Gastroesophageal sphincter (tissue), 4 donors: ENCODE measurements at regions not wholly inside any gene's neighbourhood (a gene's known extent, or its start where the extent isn't known, plus 50 kb on each side); places are given as distances from the start of the nearest gene placed in this dataset.

ENCODE experiments used
- ATAC-seq: fragments of 150-250 bp; one replicate; pipeline ENCODE4 v1.9.1; 2016; ENCODE audit warnings: mild to moderate bottlenecking, moderate library complexity
- H3K27ac ChIP-seq, 4 donors: fragments of 200-600 bp; sonication (generic) in 3 of 4; 1 replicate in 3 of 4; 2 replicates in 1 of 4; pipeline ENCODE4 v1.5.1; 2016 to 2019
- H3K27me3 ChIP-seq: fragments of 200-600 bp; sonication (generic); one replicate; pipeline ENCODE4 v1.5.1; 2019
- H3K36me3 ChIP-seq, 2 donors: fragments of 200-600 bp; sonication (generic); one replicate each; pipeline ENCODE4 v1.5.1; 2019; ENCODE audit warnings: control low read depth in 1 of 2
- H3K4me1 ChIP-seq, 3 donors: fragments of 200-600 bp; sonication (generic); 1 replicate in 2 of 3; 2 replicates in 1 of 3; pipeline ENCODE4 v1.5.1; 2016 to 2019; ENCODE audit warnings: control low read depth in 2 of 3
- H3K4me3 ChIP-seq, 2 donors: fragments of 200-600 bp; sonication (generic); one replicate each; pipeline ENCODE4 v1.5.1; 2019; ENCODE audit warnings: mild to moderate bottlenecking in 1 of 2, moderate library complexity in 1 of 2
- H3K9me3 ChIP-seq, 3 donors: fragments of 200-600 bp; sonication (generic); one replicate each; pipeline ENCODE4 v1.5.1; 2017 to 2019; ENCODE audit warnings: control low read depth in 2 of 3
- CTCF ChIP-seq, 4 experiments: fragments of 200-600 bp in 2 of 4; fragments of 450-650 bp in 2 of 4; sonication (generic) in 1 of 4; IDR thresholded peaks; one replicate each; pipeline ENCODE4 v1.5.1; 2017 to 2019; ENCODE audit warnings: antibody characterized with exemption in 4 of 4, mild to moderate bottlenecking in 2 of 4, moderate library complexity in 2 of 4
- EP300 ChIP-seq: sonication (generic); formaldehyde crosslinking; IDR thresholded peaks from one replicate; pipeline ENCODE4 v1.6.1; 2017; ENCODE audit warnings: antibody characterized with exemption, mild to moderate bottlenecking
- POLR2A ChIP-seq, 2 donors: fragments of 450-650 bp; IDR thresholded peaks; one replicate each; pipeline ENCODE4 v1.6.1; 2017; ENCODE audit warnings: antibody characterized with exemption in 2 of 2, mild to moderate bottlenecking in 2 of 2, moderate library complexity in 1 of 2
- POLR2AphosphoS5 ChIP-seq: sonication (generic); formaldehyde crosslinking; IDR thresholded peaks from one replicate; pipeline ENCODE4 v1.6.1; 2017; ENCODE audit warnings: antibody characterized with exemption
- WGBS, 2 donors: methylation state at CpG; one replicate each; pipeline ENCODE4 v1.1.5; 2018; ENCODE audit warnings: low coverage in 1 of 2; 5-methylcytosine and 5-hydroxymethylcytosine counted together

DNA sequence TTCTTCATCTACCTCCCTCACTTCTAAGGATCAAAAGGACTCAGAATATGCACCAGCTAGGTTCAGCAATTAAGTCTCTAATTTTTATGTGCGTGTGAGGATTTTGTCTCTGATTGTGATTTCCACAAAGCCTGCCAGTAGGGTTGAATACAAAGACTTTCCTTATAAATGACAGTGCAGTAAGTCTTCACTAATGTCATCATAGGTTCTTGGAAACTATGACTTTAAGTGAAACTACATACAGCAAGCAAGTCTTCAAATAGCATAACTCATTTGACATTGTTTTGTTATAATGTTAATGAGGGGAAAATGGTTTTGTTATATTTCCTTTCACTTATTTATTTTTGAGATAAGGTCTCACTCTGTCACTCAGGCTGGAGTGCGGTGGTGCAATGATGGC is 526.3 kb upstream of the DCC start:
- 87 to 100% methylated on average over 1 to 2 of the region's 2 CpGs for WGBS, 2 donors
- Histone ChIP-seq H3K9me3 (no peaks in the 10 kb centered on the region), H3K27me3 (no peaks in the 10 kb centered on the region), H3K4me3 (no peak overlapping the region), H3K27ac (no peak overlapping the region), H3K4me1 (no peaks in the 10 kb centered on the region), H3K36me3 (no peaks in the 10 kb centered on the region)
- TF ChIP-seq POLR2AphosphoS5: no peak
- TF ChIP-seq EP300: no peak
- no peak for TF ChIP-seq CTCF (IDR thresholded peaks at IDR 0.05)
- no peak for TF ChIP-seq POLR2A (IDR thresholded peaks at IDR 0.05)
- ATAC-seq: no peak

DNA sequence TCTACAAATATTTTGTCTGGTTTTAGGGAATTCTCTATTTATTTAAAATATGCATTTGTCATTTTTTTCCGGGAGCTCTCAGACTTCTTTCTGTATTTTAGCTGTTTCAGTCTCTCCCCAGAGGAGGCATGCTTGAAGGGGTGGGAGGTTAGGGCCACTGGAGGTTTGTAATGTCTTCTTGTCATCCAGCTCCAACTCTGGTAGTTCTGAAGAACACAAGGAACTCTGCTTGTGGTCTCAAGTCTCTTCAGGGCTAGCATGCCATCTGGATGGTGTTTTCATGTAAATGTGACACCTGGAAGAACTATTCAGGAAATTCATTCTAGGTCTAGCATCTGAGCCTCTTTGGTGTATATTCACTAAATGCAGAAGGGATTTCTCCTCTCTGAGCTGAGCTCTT is 518.4 kb upstream of the DCC start:
- H3K4me1 ChIP-seq: no peaks in the 10 kb centered on the region
- no peak for ATAC-seq
- 43 to 100% methylated on average over 1 of the region's 1 CpG for WGBS, 2 donors

DNA sequence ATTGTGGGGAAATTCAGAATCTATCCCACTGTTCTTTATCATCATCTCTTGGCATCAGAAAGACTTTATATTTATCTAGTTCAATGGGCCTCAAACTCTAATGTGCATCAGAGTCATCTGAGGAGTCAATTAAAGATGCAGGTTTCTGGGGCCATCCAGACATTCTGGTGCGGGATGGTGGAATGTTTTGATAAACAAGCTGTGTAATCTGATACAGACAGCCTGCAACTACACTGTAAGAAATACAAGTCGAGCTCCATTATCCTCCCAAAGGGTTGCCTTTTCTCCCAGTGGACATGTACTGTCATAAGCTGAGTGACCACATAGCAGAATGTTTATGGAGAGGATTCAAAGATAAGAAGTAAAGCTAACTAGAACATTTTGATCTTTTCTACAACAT is 515.3 kb upstream of the DCC start:
- Histone ChIP-seq H3K4me3 (no peak overlapping the region), H3K36me3 (no peaks in the 10 kb centered on the region), H3K27ac (no peak overlapping the region), H3K9me3 (peaks cover 0 to 7% (median 0%) of the 10 kb centered on the region in 3 donors), H3K4me1 (no peaks in the 10 kb centered on the region), H3K27me3 (no peaks in the 10 kb centered on the region)
- TF ChIP-seq CTCF (IDR thresholded peaks at IDR 0.05) (no peak), EP300 (no peak), POLR2A (IDR thresholded peaks at IDR 0.05) (no peak), POLR2AphosphoS5 (no peak)
- 10 to 41% methylated on average over 2 of the region's 2 CpGs for WGBS, 2 donors
- ATAC-seq: no peak

More for the DNA sequence above, 518.4 kb upstream of the DCC start:
- H3K36me3 ChIP-seq: no peaks in the 10 kb centered on the region
- no peaks in the 10 kb centered on the region for H3K27me3 ChIP-seq
- TF ChIP-seq EP300 (no peak), POLR2A (IDR thresholded peaks at IDR 0.05) (no peak), CTCF (IDR thresholded peaks at IDR 0.05) (no peak), POLR2AphosphoS5 (no peak)
- no peak overlapping the region for H3K4me3 ChIP-seq
- no peak overlapping the region for H3K27ac ChIP-seq
- no peaks in the 10 kb centered on the region for H3K9me3 ChIP-seq

GRCh38 chr18:51833850-51834249 is 506.1 kb upstream of the DCC start:
- H3K4me1 ChIP-seq: no peaks in the 10 kb centered on the region
- no peaks in the 10 kb centered on the region for H3K27me3 ChIP-seq
- no peaks in the 10 kb centered on the region for H3K9me3 ChIP-seq
- H3K27ac ChIP-seq: no peak overlapping the region
- WGBS, 2 donors: 54 to 58% methylated on average over 2 to 6 of the region's 6 CpGs
- H3K4me3 ChIP-seq: no peak overlapping the region
- TF ChIP-seq POLR2A (IDR thresholded peaks at IDR 0.05): no peak
- no peak for TF ChIP-seq CTCF (IDR thresholded peaks at IDR 0.05)
- TF ChIP-seq EP300: no peak
- no peak for TF ChIP-seq POLR2AphosphoS5
- H3K36me3 ChIP-seq: no peaks in the 10 kb centered on the region
- ATAC-seq: no peak

DNA sequence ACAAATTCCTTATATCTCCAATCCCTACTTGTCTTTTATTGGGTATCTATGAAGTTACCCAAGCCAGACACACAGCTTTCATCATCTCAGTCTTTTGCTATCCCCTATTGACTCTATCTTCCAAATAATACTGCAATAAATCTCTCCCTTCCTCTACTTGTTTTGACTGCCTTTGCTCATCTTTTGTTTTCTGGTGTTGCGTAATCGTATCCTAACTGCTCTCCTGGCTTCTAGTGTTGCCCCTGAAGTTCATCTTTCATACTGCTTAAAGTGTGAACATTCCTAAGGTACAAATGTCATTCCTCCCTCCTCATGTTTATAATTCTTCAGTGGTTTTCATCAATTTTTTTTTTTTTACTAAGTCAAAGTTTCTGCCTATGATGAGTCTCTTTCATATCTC is 491.3 kb upstream of the DCC start:
- H3K4me1 ChIP-seq: no peaks in the 10 kb centered on the region
- no peaks in the 10 kb centered on the region for H3K27me3 ChIP-seq
- no peak overlapping the region for H3K4me3 ChIP-seq
- no peaks in the 10 kb centered on the region for H3K36me3 ChIP-seq
- no peak for ATAC-seq
- no peak overlapping the region for H3K27ac ChIP-seq
- TF ChIP-seq EP300: no peak
- no peak for TF ChIP-seq CTCF (IDR thresholded peaks at IDR 0.05)
- no peak for TF ChIP-seq POLR2A (IDR thresholded peaks at IDR 0.05)
- TF ChIP-seq POLR2AphosphoS5: no peak
- H3K9me3 ChIP-seq: peaks cover 0 to 14% (median 0%) of the 10 kb centered on the region in 3 donors
- WGBS, 2 donors: 50 to 76% methylated on average over 1 to 2 of the region's 2 CpGs
